ENCODE measurements at regions not wholly inside any gene's neighbourhood (a gene's known extent, or its start where the extent isn't known, plus 50 kb on each side); places are given as distances from the start of the nearest gene placed in this dataset.

DNA sequence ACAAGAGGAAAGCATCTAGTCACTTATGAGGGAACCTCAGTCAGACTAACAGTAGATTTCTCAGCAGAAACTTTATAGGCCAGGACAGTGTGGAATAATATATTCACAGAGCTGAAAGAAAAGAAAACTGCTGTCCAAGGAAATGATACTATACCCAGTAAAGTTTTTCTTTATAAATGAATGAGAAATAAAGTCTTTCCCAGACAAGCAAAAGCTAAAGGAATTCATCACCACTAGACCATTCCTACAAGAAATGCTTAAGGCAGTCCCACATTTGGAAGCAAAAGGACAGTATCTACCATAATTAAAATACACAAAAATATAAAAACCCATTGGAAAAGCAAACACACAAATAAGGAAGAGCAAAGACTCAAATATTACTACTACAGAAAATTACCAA, 59.9 kb downstream of the PSMG1 start:
- TF ChIP-seq, protein P1, sequence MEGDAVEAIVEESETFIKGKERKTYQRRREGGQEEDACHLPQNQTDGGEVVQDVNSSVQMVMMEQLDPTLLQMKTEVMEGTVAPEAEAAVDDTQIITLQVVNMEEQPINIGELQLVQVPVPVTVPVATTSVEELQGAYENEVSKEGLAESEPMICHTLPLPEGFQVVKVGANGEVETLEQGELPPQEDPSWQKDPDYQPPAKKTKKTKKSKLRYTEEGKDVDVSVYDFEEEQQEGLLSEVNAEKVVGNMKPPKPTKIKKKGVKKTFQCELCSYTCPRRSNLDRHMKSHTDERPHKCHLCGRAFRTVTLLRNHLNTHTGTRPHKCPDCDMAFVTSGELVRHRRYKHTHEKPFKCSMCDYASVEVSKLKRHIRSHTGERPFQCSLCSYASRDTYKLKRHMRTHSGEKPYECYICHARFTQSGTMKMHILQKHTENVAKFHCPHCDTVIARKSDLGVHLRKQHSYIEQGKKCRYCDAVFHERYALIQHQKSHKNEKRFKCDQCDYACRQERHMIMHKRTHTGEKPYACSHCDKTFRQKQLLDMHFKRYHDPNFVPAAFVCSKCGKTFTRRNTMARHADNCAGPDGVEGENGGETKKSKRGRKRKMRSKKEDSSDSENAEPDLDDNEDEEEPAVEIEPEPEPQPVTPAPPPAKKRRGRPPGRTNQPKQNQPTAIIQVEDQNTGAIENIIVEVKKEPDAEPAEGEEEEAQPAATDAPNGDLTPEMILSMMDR (IDR thresholded peaks at IDR 0.05) = no peak
- TF ChIP-seq ZFX (IDR thresholded peaks at IDR 0.05; ENCODE audit: borderline replicate concordance) = no peak

All from 22Rv1 (cell line).